ENCODE measurements at regions not wholly inside any gene's neighbourhood (a gene's known extent, or its start where the extent isn't known, plus 50 kb on each side); places are given as distances from the start of the nearest gene placed in this dataset.
"Not testable (repeated sequence)": the region's sequence is repeated elsewhere in the genome, so short reads cannot be mapped to it uniquely, and the experiment has no call there.

- H3K4me3 ChIP-seq, result no peak overlapping the region
- intact Hi-C loops (cut with DNase I), result no loop called here
- no peaks in the 10 kb centered on the region for H3K27me3 ChIP-seq
- no peaks in the 10 kb centered on the region for H3K36me3 ChIP-seq
- no peak overlapping the region for H3K27ac ChIP-seq
- no peak for DNase-seq (ENCODE audit: low spot score in 2 of 2)
- H3K9me3 ChIP-seq, result peaks cover 0 to 13% of the 10 kb centered on the region in 2 donors
- TF ChIP-seq CTCF (IDR thresholded peaks at IDR 0.05), result no peak
- no peaks in the 10 kb centered on the region for H3K4me1 ChIP-seq
Observed at GRCh38 chr11:26878959-26879581, 114.8 kb upstream of the FIBIN start.

GRCh38 chr11:26882363-26882880, 111.5 kb upstream of the FIBIN start:
- intact Hi-C loops (cut with DNase I); H3K27me3 ChIP-seq; H3K36me3 ChIP-seq; H3K4me3 ChIP-seq; H3K27ac ChIP-seq; H3K4me1 ChIP-seq; DNase-seq (ENCODE audit: low spot score in 2 of 2): not testable (repeated sequence)
- H3K9me3 ChIP-seq, result peaks cover 0 to 21% of the 10 kb centered on the region in 2 donors

DNA sequence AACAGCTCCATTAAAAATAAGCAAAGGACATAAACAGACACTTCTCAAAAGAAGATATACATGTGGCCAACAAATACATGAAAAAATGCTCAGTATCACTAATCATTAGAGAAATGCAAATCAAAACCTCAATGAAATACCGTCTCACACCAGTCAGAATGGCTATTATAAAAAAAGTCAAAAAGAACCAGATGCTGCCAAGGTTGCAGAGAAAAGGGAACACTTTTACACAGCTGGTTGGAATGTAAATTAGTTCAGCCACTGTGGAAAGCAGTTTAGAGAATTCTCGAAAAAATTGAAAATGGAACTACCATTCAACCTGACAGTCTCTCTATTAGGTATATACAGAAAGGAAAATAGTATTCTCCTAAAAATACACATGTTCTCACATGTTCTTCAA, 102.4 kb upstream of the FIBIN start:
- Histone ChIP-seq H3K27me3 (no peaks in the 10 kb centered on the region), H3K36me3 (no peaks in the 10 kb centered on the region), H3K4me3 (no peak overlapping the region), H3K9me3 (peaks cover 0 to 9% of the 10 kb centered on the region in 2 donors), H3K27ac (no peak overlapping the region), H3K4me1 (no peaks in the 10 kb centered on the region)
- intact Hi-C loops (cut with DNase I), result no loop called here
- DNase-seq (ENCODE audit: low spot score in 2 of 2), result no peak
- TF ChIP-seq CTCF (IDR thresholded peaks at IDR 0.05), result no peak

DNA sequence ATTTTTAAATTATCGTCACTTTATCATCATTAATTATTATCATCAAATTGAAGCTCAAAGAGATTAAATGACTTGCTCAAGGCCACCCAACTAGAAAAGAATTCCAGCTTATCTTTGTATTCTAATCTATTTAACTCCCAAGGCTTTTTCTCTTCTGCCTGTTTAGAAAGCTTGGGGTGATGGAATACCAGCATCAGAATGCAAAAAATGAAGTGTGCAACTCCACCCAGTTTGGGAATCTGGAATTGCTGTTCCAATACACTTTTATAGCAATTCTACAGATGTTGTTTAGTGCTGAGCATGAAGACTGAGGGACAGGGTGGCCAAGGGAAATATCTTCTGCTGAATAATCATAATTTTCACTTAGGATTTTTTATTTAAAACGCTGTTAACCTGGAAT, 97.2 kb upstream of the FIBIN start:
- intact Hi-C loops (cut with DNase I), result no loop called here
- H3K4me1 ChIP-seq, result peaks cover 4 to 7% of the 10 kb centered on the region in 2 donors
- no peak overlapping the region for H3K27ac ChIP-seq
- no peak for TF ChIP-seq CTCF (IDR thresholded peaks at IDR 0.05)
- no peak for DNase-seq (ENCODE audit: low spot score in 2 of 2)
- no peak overlapping the region for H3K4me3 ChIP-seq
- H3K9me3 ChIP-seq, result peaks cover 0 to 9% of the 10 kb centered on the region in 2 donors
- no peaks in the 10 kb centered on the region for H3K27me3 ChIP-seq
- H3K36me3 ChIP-seq, result no peaks in the 10 kb centered on the region

DNA sequence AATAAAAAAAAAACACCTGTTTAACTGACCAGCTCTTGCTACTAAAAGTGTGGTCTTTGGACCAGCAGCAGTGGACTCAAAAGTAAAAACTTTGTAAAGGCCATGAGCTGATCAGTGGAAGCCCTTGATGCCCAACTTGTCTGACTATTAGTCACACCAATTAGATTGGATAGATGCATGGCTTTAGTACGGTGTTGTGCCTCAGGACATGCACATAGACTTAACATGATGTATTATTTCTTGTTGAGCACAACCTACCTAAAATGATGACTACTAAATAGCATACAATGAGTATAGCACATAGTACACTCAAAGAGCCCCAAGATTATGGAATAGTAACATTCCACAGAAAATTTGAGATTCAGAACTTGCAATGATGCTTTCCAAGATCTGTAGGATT, 95.1 kb upstream of the FIBIN start:
- DNase-seq (ENCODE audit: low spot score in 2 of 2), result no peak
- no peak overlapping the region for H3K27ac ChIP-seq
- no peaks in the 10 kb centered on the region for H3K27me3 ChIP-seq
- peaks cover 0 to 9% of the 10 kb centered on the region in 2 donors for H3K9me3 ChIP-seq
- no peak for TF ChIP-seq CTCF (IDR thresholded peaks at IDR 0.05)
- peaks cover 4 to 9% of the 10 kb centered on the region in 2 donors for H3K4me1 ChIP-seq
- H3K4me3 ChIP-seq, result no peak overlapping the region
- intact Hi-C loops (cut with DNase I), result no loop called here
- H3K36me3 ChIP-seq, result no peaks in the 10 kb centered on the region

DNA sequence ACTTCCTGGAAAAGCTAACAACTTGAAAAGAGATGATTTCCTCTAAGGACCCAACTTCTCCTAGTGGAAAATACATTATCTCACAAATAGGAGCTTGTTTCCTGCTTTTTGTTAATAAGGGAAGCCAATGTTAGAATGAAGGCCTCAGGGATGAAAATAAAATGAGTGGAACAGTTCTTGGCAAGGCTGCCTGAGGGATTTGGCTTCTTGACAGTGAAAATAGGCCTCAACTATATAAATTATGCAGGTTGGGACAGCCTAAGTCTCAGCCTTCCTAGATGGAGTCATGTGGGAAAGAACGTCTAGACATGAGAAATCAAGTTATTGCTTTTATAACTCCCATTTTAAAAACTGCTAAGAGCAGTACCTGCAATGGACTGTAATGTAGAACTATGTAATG, 92.8 kb upstream of the FIBIN start:
- Histone ChIP-seq H3K9me3 (no peaks in the 10 kb centered on the region), H3K27me3 (no peaks in the 10 kb centered on the region), H3K27ac (peak overlapping the region; percentile 79 to 81), H3K4me3 (no peak overlapping the region), H3K4me1 (peaks cover 4 to 14% of the 10 kb centered on the region in 2 donors), H3K36me3 (no peaks in the 10 kb centered on the region)
- no peak for DNase-seq (ENCODE audit: low spot score in 2 of 2)
- TF ChIP-seq CTCF (IDR thresholded peaks at IDR 0.05), result no peak
- intact Hi-C loops (cut with DNase I), result no loop called here
